Neural cell (in vitro differentiated cells): ENCODE measurements at regions not wholly inside any gene's neighbourhood (a gene's known extent, or its start where the extent isn't known, plus 50 kb on each side); places are given as distances from the start of the nearest gene placed in this dataset.

Source experiments
- H2AFZ ChIP-seq: fragments of 200-600, 300-800 bp; sonication (generic), shearing (Covaris generic); 2 replicates; pipeline ENCODE4 v1.6.0; 2014; ENCODE audit warnings: low read depth, mild to moderate bottlenecking, antibody characterized with exemption, low read length, moderate library complexity
- H3F3A ChIP-seq: fragments of 200-600 bp; shearing (Covaris generic); 2 replicates; pipeline ENCODE4 v1.6.1; 2016; ENCODE audit warnings: mild to moderate bottlenecking, moderate library complexity, mixed read lengths, antibody characterized with exemption, low read length; ENCODE audit not compliant: insufficient read depth, poor library complexity, severe bottlenecking
- H3K27ac ChIP-seq: fragments of 200-600, 300-800 bp; sonication (generic), shearing (Covaris generic); 2 replicates; pipeline ENCODE4 v1.5.1; 2014; ENCODE audit warnings: mild to moderate bottlenecking, low read length, moderate library complexity
- H3K27me3 ChIP-seq: fragments of 300-800, 200-600 bp; sonication (generic), shearing (Covaris generic); 2 replicates; pipeline ENCODE4 v1.6.0; 2014; ENCODE audit warnings: mild to moderate bottlenecking, low read depth, low read length, moderate library complexity; ENCODE audit not compliant: insufficient read depth
- H3K36me3 ChIP-seq: fragments of 300-800, 200-600 bp; sonication (generic), shearing (Covaris generic); 2 replicates; pipeline ENCODE4 v1.5.1; 2014; ENCODE audit warnings: mild to moderate bottlenecking, antibody characterized with exemption, low read length, moderate library complexity; ENCODE audit not compliant: insufficient read depth
- H3K4me2 ChIP-seq: fragments of 300-800, 200-600 bp; sonication (generic), shearing (Covaris generic); 2 replicates; pipeline ENCODE4 v1.6.0; 2014; ENCODE audit warnings: mild to moderate bottlenecking, low read length
- H3K4me3 ChIP-seq: fragments of 300-800, 200-600 bp; sonication (generic), shearing (Covaris generic); 2 replicates; pipeline ENCODE4 v1.5.1; 2014; ENCODE audit warnings: mild to moderate bottlenecking, low read length, moderate library complexity
- H3K79me2 ChIP-seq: fragments of 200-600 bp; shearing (Covaris generic); replicated peaks from 2 replicates; pipeline ENCODE4 v1.6.0; 2014; ENCODE audit warnings: mild to moderate bottlenecking, low read length, moderate library complexity; ENCODE audit not compliant: insufficient read depth
- H3K9ac ChIP-seq: fragments of 300-800, 200-600 bp; sonication (generic), shearing (Covaris generic); 2 replicates; pipeline ENCODE4 v1.6.1; 2016; ENCODE audit warnings: mild to moderate bottlenecking, low read length, mixed read lengths
- H3K9me2 ChIP-seq: fragments of 200-600 bp; shearing (Covaris generic); 2 replicates; pipeline ENCODE4 v1.6.1; 2016; ENCODE audit warnings: mild to moderate bottlenecking, low read length, mixed read lengths; ENCODE audit not compliant: insufficient read depth
- H3K9me3 ChIP-seq: fragments of 200-600, 300-800 bp; sonication (generic), shearing (Covaris generic); 2 replicates; pipeline ENCODE4 v1.6.1; 2016; ENCODE audit warnings: mild to moderate bottlenecking, mixed run types, low read length, moderate library complexity, mixed read lengths
- H4K20me1 ChIP-seq: fragments of 200-600 bp; shearing (Covaris generic); 2 replicates; pipeline ENCODE4 v1.6.1; 2016; ENCODE audit warnings: mild to moderate bottlenecking, mixed run types; ENCODE audit not compliant: insufficient read depth
- EP300 ChIP-seq: fragments of 450-650 bp; conservative IDR thresholded peaks from 2 replicates; pipeline ENCODE4 v1.6.1; 2014; ENCODE audit warnings: antibody characterized with exemption, mild to moderate bottlenecking, moderate library complexity; ENCODE audit not compliant: poor library complexity, severe bottlenecking
- EZH2 ChIP-seq: fragments of 200-600, 300-800 bp; shearing (Covaris generic), sonication (generic); IDR thresholded peaks from 2 replicates; pipeline ENCODE4 v1.6.1; 2014; ENCODE audit warnings: antibody characterized with exemption, low read length, borderline replicate concordance, mild to moderate bottlenecking; ENCODE audit not compliant: insufficient read depth, poor library complexity, severe bottlenecking
- MXI1 ChIP-seq: fragments of 450-650 bp; conservative IDR thresholded peaks from 2 replicates; pipeline ENCODE4 v1.6.1; 2014; ENCODE audit warnings: antibody characterized with exemption, mild to moderate bottlenecking; ENCODE audit not compliant: poor library complexity, severe bottlenecking
- POLR2AphosphoS5 ChIP-seq: IDR thresholded peaks from 2 replicates; pipeline ENCODE4 v1.6.1; 2012
- RAD21 ChIP-seq: fragments of 450-650 bp; conservative IDR thresholded peaks from 2 replicates; pipeline ENCODE4 v1.6.1; 2014; ENCODE audit warnings: antibody characterized with exemption, mild to moderate bottlenecking, moderate library complexity
- SMC3 ChIP-seq: fragments of 450-650 bp; conservative IDR thresholded peaks from 2 replicates; pipeline ENCODE4 v1.6.1; 2014; ENCODE audit warnings: antibody characterized with exemption, mild to moderate bottlenecking, moderate library complexity; ENCODE audit not compliant: poor library complexity
- TAF1 ChIP-seq: IDR thresholded peaks from 2 replicates; pipeline ENCODE4 v1.6.1; 2012; ENCODE audit warnings: low read depth
- TF ChIP-seq, protein P1 (sequence below): IDR thresholded peaks from 2 replicates; pipeline ENCODE4 v1.6.1; 2012; ENCODE audit warnings: borderline replicate concordance
- TF ChIP-seq, protein P2 (sequence below): fragments of 450-650 bp; IDR thresholded peaks from 2 replicates; pipeline ENCODE4 v1.5.1; 2014; ENCODE audit warnings: antibody characterized with exemption, mild to moderate bottlenecking, moderate library complexity; ENCODE audit not compliant: poor library complexity, severe bottlenecking

DNA sequence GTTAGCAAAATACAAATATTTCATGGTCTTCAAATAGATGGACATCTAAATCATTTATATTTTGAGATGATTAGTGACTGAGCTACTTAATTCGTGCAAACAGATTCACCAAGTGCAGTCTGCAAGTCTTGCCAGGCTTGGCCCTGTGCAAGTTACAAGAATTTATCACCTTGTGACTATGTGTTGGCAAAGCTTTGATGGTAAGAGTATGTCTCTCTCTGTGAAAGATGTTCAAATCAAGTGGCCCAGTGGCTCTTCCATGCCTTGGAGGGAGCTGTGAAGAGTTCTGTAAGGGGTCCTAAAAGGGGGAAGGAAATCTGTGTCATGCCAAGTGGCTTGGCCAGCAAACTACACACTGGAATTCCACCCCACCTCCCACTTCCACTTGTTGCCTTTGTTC is 397.3 kb downstream of the TYW1 start:
- Histone ChIP-seq H3F3A (no peaks in the 10 kb centered on the region), H3K79me2 (no peaks in the 10 kb centered on the region), H3K27ac (no peak overlapping the region), H3K9me2 (no peaks in the 10 kb centered on the region), H2AFZ (no peak overlapping the region), H3K4me3 (no peak overlapping the region), H4K20me1 (no peaks in the 10 kb centered on the region), H3K9ac (no peak overlapping the region), H3K4me2 (no peak overlapping the region), H3K36me3 (no peaks in the 10 kb centered on the region), H3K9me3 (no peaks in the 10 kb centered on the region), H3K27me3 (no peaks in the 10 kb centered on the region)
- TF ChIP-seq, protein P1, sequence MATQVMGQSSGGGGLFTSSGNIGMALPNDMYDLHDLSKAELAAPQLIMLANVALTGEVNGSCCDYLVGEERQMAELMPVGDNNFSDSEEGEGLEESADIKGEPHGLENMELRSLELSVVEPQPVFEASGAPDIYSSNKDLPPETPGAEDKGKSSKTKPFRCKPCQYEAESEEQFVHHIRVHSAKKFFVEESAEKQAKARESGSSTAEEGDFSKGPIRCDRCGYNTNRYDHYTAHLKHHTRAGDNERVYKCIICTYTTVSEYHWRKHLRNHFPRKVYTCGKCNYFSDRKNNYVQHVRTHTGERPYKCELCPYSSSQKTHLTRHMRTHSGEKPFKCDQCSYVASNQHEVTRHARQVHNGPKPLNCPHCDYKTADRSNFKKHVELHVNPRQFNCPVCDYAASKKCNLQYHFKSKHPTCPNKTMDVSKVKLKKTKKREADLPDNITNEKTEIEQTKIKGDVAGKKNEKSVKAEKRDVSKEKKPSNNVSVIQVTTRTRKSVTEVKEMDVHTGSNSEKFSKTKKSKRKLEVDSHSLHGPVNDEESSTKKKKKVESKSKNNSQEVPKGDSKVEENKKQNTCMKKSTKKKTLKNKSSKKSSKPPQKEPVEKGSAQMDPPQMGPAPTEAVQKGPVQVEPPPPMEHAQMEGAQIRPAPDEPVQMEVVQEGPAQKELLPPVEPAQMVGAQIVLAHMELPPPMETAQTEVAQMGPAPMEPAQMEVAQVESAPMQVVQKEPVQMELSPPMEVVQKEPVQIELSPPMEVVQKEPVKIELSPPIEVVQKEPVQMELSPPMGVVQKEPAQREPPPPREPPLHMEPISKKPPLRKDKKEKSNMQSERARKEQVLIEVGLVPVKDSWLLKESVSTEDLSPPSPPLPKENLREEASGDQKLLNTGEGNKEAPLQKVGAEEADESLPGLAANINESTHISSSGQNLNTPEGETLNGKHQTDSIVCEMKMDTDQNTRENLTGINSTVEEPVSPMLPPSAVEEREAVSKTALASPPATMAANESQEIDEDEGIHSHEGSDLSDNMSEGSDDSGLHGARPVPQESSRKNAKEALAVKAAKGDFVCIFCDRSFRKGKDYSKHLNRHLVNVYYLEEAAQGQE, result no peak
- no peak for TF ChIP-seq POLR2AphosphoS5
- no peak for TF ChIP-seq EZH2
- TF ChIP-seq EP300, result no peak
- TF ChIP-seq, protein P2, sequence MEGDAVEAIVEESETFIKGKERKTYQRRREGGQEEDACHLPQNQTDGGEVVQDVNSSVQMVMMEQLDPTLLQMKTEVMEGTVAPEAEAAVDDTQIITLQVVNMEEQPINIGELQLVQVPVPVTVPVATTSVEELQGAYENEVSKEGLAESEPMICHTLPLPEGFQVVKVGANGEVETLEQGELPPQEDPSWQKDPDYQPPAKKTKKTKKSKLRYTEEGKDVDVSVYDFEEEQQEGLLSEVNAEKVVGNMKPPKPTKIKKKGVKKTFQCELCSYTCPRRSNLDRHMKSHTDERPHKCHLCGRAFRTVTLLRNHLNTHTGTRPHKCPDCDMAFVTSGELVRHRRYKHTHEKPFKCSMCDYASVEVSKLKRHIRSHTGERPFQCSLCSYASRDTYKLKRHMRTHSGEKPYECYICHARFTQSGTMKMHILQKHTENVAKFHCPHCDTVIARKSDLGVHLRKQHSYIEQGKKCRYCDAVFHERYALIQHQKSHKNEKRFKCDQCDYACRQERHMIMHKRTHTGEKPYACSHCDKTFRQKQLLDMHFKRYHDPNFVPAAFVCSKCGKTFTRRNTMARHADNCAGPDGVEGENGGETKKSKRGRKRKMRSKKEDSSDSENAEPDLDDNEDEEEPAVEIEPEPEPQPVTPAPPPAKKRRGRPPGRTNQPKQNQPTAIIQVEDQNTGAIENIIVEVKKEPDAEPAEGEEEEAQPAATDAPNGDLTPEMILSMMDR, result no peak
- no peak for TF ChIP-seq TAF1
- TF ChIP-seq RAD21, result no peak

DNA sequence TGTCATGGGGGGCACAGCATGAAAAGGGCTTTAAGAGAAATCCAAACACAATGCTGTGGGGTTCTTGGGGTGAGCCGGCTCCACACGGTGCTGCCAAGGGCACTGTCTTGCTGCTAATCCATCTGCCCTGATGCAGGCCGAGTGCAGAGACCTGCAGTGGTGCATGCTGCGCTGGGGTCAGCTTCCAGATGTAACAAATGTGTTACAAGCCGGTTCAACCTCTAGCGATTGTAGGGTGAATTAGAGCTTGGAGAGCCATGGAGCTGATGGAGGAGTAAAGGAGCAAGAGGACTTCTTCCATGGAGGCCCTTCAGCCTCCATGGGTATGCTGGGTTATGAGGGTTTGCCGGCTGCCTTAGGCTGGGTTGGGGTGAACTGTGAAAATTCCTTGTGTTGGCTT is 402.3 kb downstream of the TYW1 start:
- TF ChIP-seq SMC3, result no peak
- no peak for TF ChIP-seq TAF1
- TF ChIP-seq MXI1, result no peak
- no peak for TF ChIP-seq EP300
- no peak for TF ChIP-seq POLR2AphosphoS5
- TF ChIP-seq EZH2, result no peak
- TF ChIP-seq RAD21, result no peak
- TF ChIP-seq, protein P1, result no peak
- TF ChIP-seq, protein P2, result no peak
- Histone ChIP-seq H3K4me2 (no peak overlapping the region), H4K20me1 (no peaks in the 10 kb centered on the region), H3K27ac (no peak overlapping the region), H3K79me2 (no peaks in the 10 kb centered on the region), H3K27me3 (no peaks in the 10 kb centered on the region), H3K4me3 (no peak overlapping the region), H3F3A (no peaks in the 10 kb centered on the region), H3K9ac (no peak overlapping the region), H3K36me3 (no peaks in the 10 kb centered on the region), H3K9me2 (no peaks in the 10 kb centered on the region), H3K9me3 (peaks cover 8% of the 10 kb centered on the region), H2AFZ (no peak overlapping the region)
